ENCODE measurements at regions not wholly inside any gene's neighbourhood (a gene's known extent, or its start where the extent isn't known, plus 50 kb on each side); places are given as distances from the start of the nearest gene placed in this dataset.
A peak's percentile ranks its signal among the peaks of the same experiment; 100 is the strongest.

DNA sequence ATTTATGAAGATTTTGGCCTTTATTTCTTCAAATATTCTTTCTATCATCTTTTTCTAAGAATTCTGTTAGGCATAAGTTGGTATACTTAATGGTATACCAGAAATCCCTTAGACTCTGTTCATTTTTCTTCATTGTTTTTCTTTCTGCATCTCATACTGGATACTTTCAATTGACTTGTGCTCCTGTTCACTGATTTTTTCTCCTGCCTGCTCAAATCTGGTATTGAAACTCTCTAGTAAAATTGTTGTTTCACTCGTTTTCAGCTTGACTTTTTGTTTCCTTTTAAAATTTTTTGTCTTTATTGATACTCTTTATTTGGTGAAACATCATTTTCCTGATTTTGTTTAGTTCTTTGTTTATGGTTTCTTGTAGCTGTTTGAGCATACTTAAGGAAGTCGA lies 243.2 kb downstream of the TRIB2 start:
- TF ChIP-seq CTCF (IDR thresholded peaks at IDR 0.05), result no peak
- ATAC-seq (ENCODE audit: low FRiP score) (no peak), DNase-seq (ENCODE audit: low spot score) (no peak)

- no peak for ATAC-seq (ENCODE audit: low FRiP score)
- TF ChIP-seq CTCF (IDR thresholded peaks at IDR 0.05), result no peak
- DNase-seq (ENCODE audit: low spot score), result no peak
These were observed 243.9 kb downstream of the TRIB2 start for GRCh38 chr2:12960671-12961070.

- no peak for TF ChIP-seq CTCF (IDR thresholded peaks at IDR 0.05)
- no peak for DNase-seq (ENCODE audit: low spot score)
- no peak for ATAC-seq (ENCODE audit: low FRiP score)
These were observed 248.3 kb downstream of the TRIB2 start for GRCh38 chr2:12964904-12965539.

GRCh38 chr2:12965540-12966269 lies 249.0 kb downstream of the TRIB2 start:
- ATAC-seq (ENCODE audit: low FRiP score) (peak; percentile 54), DNase-seq (ENCODE audit: low spot score) (no peak)
- no peak for TF ChIP-seq CTCF (IDR thresholded peaks at IDR 0.05)

DNA sequence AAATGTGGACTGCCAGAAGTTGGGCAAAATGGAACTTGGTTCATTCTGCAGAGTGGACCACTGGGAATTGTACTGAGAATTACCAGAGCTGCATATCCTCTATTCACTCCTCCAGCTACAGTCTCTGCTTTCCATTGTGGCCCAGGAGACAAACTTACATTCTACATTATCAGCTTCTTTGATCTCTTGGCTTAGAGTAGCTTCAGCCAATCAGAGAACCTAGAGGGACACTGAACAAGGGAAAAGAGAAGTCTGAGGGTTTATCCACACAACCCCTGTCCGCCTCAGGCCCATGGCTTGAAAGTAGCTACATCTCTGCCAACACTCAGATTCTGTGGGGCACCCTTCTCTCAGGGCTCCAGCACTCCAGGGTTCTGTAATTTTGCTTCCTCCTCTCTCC lies 251.1 kb downstream of the TRIB2 start:
- ATAC-seq (ENCODE audit: low FRiP score), result no peak

GRCh38 chr2:12968399-12968798 lies 251.7 kb downstream of the TRIB2 start:
- DNase-seq (ENCODE audit: low spot score), result no peak
- ATAC-seq (ENCODE audit: low FRiP score), result no peak
- no peak for TF ChIP-seq CTCF (IDR thresholded peaks at IDR 0.05)

More for the DNA sequence above, 251.1 kb downstream of the TRIB2 start:
- DNase-seq (ENCODE audit: low spot score), result no peak
- no peak for TF ChIP-seq CTCF (IDR thresholded peaks at IDR 0.05)

- no peak for TF ChIP-seq CTCF (IDR thresholded peaks at IDR 0.05)
- DNase-seq (ENCODE audit: low spot score) (no peak), ATAC-seq (ENCODE audit: low FRiP score) (no peak)
These were observed 254.1 kb downstream of the TRIB2 start for GRCh38 chr2:12970861-12971260.

Measured in omental fat pad (tissue), 3 donors.